Hepatocyte (in vitro differentiated cells): ENCODE measurements at regions not wholly inside any gene's neighbourhood (a gene's known extent, or its start where the extent isn't known, plus 50 kb on each side); places are given as distances from the start of the nearest gene placed in this dataset.

Experiments
- CTCF ChIP-seq: fragments of 200-600 bp; sonication (generic); IDR thresholded peaks from 2 replicates; pipeline ENCODE4 v1.5.1; 2016; ENCODE audit warnings: antibody characterized with exemption, mild to moderate bottlenecking; ENCODE audit not compliant: poor library complexity
- EZH2 ChIP-seq: fragments of 200-600 bp; sonication (generic); IDR thresholded peaks from 2 replicates; pipeline ENCODE4 v1.6.1; 2016; ENCODE audit warnings: antibody characterized with exemption, mild to moderate bottlenecking, borderline replicate concordance
- EZH2phosphoT487 ChIP-seq: fragments of 200-600 bp; sonication (generic); IDR thresholded peaks from one replicate; pipeline ENCODE4 v1.6.1; 2018; ENCODE audit warnings: antibody characterized with exemption, mild to moderate bottlenecking, low read depth, moderate library complexity; ENCODE audit not compliant: unreplicated experiment, severe bottlenecking

DNA sequence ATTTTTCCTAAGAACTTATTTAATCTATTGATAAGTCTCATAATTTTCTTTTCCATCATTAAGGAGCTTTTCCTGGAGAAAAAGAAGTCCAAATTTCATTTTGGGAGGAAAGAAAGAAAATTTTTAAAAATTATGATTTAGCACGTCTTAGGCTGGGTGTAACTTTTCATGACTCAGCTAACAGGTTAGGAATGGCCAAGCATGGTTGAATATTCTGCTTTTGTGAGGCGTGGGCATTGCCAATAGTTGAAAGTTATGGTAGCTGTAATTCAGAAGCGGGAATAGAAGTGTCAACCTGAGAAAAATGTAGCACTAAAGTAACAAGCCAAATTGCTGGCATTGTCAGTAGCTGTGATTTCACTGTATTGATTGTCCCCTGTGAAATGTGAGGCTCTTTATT is 77.2 kb upstream of the ARID1B start:
- no peak for TF ChIP-seq CTCF
- no peak for TF ChIP-seq EZH2
- TF ChIP-seq EZH2phosphoT487: no peak
